HG02973 (cell line): ENCODE measurements at regions not wholly inside any gene's neighbourhood (a gene's known extent, or its start where the extent isn't known, plus 50 kb on each side); places are given as distances from the start of the nearest gene placed in this dataset.
"Not testable (repeated sequence)": the region's sequence is repeated elsewhere in the genome, so short reads cannot be mapped to it uniquely, and the experiment has no call there.

Source experiments
- ATAC-seq: cut with Tn5 transposase; IDR thresholded peaks from one replicate; pipeline ENCODE4 v1.9.1; 2021; ENCODE audit warnings: moderate library complexity; ENCODE audit not compliant: unreplicated experiment

- ATAC-seq: no peak
Observed at GRCh38 chr15:87489902-87490665, 766.5 kb downstream of the NTRK3 start.

DNA sequence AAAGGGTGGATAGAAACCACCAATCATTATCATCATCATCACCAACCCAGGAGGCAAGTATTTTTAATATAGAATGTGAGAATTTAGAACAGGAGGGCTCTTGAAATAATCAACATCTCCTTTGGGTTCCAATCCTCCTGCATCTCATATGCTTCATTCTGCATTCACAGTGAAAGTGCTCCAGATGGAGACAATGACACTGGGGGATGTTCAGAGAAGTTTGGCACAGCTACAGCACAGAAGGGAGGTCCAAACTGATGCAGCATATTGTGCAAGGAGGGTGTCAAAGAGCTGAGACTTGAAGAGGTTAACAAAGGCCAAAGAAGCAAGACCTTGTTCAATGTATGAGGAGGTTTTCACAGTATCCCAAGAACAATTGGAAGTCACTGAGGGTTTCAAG is 767.1 kb downstream of the NTRK3 start:
- ATAC-seq: no peak

- no peak for ATAC-seq
Observed at GRCh38 chr15:87487484-87487883, 769.1 kb downstream of the NTRK3 start.

- no peak for ATAC-seq
Observed at GRCh38 chr15:87483468-87483867, 773.1 kb downstream of the NTRK3 start.

DNA sequence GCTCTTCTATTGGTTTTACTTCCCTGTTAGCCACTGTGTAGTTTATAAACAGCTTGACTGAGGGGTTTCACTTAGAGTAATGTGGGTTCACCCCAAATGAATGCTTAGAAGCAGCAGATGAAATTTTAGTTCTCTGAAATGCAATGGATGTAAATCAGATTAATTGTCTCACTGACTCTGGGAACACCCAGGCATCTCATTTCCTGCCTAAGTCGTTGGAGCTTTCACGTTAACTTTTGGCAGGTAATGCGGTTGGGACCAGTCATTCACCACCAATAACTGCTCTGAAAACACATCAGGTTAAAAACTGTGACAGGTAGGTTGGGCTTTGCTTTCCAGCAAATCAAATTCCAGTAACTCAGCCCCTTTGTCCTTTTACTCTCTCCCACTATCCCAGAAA is 775.4 kb downstream of the NTRK3 start:
- no peak for ATAC-seq

DNA sequence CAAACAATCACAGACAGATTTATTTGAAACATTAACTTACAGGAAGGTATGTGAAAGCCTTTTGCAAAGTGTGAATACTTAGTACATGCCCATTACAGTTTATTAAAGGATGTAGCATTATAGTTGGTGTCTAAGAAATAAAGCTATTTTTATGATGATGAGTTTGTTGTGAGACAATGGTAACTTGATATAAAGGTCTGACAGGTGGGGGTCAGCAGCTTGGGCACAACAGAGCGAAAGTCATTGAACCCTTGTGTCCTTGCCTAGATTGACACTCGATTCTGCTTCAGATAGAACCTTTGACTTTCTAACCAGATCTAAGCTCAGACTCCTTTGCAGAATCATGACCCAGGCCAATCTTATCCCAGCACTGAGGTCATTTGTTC is 777.9 kb downstream of the NTRK3 start:
- ATAC-seq: no peak

DNA sequence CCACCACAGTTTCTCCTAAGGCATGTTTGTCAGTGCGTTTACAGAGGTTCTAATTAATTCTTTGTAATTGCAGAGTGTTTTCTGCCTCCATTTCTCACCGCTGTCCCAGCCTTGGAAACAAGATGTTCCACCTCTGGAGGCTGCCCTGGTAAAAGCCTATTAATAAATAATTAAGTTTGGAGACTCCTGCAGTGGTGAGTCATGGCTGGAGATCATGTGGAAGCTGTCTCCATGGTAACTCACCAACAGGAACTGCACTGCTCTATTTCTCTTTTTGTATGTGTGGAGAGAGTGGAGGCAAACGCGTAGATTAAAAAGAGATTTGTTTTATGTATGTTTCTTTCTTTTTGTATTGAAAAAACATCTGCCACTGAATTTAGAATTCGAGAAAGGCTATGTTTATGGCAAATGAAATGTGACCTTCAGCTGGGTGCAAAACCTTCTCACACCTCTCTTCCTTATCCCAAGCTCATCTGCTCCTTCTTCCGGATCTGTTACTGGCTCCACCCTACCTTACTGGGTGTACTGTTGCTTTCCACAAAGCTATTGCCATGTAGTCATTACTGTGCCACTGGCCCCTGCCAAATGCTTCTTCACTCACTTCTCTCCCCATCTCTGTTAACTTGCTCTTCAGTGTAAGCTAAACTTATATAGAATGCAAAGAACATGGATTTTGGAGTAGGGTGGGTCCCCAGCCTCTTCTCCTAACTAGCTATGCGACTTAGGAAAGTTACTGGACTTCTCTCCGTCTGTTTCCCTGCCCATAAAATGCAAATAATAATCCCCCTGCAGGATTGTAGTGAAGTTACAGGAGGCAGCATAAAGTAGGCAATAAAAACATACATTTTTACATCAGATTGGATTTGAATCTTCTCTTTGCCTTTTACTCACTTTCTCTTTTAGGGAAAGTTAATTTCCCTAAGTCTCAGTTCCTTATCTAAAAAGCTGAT is 778.5 kb downstream of the NTRK3 start:
- ATAC-seq: no peak

DNA sequence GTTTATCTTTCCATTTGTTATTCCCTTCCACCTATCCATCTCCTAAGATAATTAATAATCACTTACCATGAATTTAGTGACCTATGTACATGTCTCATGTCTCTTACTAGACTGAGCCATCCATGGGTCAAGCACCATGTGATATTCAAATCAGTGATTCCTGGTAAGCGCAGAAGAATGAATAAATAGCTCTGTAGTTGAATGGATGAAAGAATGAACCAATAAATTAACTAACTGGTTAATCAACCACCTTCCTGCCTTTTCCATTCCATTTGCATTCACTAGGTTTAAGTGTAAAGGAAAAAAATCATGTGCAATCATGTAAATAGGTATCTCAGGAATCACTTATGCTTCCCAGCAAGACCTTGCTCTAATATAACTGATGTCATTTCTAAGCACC is 779.5 kb downstream of the NTRK3 start:
- ATAC-seq: no peak

DNA sequence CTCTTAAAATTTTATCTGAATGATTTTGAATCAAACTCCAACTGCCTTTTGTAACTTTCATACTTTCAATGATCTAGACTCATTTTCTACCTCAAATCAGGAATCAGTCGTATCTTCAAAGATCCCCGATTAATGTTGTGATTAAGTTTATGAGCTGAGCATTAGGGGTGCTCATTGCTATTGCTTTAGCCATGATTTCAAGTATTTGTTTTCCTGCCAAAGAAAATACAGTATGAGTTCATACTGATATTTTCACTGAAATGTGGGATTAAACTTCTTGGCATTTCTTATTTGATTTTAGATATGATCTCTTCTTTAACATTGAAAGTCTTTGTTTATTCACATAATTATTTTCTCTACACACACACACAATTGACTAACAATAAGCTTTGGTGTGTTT is 785.6 kb downstream of the NTRK3 start:
- no peak for ATAC-seq

DNA sequence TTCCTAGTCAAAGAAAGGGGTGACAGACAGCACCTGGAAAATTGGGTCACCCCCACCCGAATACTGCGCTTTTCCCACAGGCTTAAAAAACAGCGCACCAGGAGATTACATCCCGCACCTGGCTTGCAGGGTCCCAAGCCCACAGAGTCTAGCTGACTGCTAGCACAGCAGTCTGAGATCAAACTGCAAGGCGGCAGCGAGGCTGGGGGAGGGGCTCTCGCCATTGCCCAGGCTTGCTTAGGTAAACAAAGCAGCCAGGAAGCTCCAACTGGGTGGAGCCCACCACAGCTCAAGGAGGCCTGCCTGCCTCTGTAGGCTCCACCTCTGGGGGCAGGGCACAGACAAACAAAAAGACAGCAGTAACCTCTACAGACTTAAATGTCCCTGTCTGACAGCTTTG is 792.6 kb downstream of the NTRK3 start:
- ATAC-seq: not testable (repeated sequence)

DNA sequence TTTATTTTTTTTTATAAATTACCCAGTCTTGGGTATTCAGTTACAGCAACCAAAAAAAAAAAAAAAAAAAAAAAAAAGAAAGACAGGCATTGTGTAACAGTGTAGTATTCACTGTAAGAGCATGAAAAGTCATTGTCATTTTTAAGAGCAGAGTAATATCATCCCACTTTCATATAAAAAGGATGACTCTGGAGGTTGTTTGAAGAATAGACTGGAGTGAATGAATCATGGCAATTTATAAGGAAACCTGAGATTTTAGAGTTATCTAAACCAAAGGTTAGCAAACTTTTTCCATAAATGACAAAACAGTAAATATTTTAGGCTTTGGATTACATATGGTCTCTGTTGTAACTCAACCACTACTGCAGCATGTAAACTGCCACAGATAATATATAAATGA is 794.9 kb downstream of the NTRK3 start:
- no peak for ATAC-seq

GRCh38 chr15:87454860-87455259 is 801.7 kb downstream of the NTRK3 start:
- no peak for ATAC-seq

- ATAC-seq: no peak
Observed at GRCh38 chr15:87450314-87450713, 806.2 kb downstream of the NTRK3 start.

DNA sequence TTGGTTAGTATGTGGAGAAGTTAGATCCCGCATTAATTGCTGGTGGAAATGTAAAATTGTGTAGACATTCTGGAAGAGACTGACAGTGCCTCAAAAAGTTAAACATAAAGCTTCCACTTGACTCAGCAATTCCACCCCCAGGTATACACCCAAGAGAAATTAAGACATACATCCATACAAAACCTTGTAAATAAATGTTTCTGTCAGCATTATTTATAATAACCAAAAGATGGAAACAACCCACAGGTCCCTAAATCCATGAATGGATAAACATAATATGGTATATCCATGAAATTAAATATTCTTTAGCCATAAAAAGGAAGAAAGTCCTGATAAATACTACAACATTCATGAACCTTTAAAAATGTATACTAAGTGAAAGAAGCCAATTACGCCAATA is 817.4 kb downstream of the NTRK3 start:
- no peak for ATAC-seq

DNA sequence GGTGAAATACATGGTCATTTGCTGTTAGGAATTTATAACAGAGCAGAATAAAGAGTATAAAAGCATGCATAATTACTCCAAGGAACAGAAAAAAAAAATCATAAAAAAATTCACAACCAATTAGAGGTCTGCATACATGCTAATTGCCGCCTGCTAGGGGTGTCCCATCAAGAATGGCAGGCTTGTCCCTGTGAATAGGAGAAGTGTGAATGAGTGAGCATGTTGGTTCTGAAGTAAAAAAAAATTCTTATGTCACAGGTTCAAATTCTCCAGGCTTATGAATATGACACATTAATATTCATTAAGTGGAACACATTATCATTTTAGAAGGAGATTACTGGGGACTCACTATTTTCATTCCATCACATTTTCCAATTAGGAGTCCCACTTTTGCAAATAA is 822.7 kb downstream of the NTRK3 start:
- no peak for ATAC-seq

GRCh38 chr15:87429754-87430153 is 826.8 kb downstream of the NTRK3 start:
- no peak for ATAC-seq

GRCh38 chr15:87420017-87420416 is 836.5 kb downstream of the NTRK3 start:
- no peak for ATAC-seq

DNA sequence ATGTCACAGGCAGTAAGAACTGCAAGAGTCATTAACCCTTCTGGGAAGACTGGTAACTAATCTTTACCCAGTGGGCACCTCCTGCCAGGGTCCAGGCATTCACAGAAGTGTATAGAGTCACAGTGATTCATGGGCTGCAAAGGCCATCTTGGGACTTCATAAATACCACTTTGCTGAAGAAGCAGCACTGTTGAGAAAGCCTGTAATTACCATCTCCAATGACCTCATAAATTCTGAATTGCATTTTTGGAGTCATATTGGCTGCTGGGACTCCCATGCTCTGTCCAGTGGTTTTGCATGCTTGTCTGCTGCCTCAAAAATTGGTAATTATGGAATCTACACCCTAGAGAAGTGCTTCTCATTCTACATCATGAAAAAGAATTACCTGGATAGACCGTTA is 837.2 kb downstream of the NTRK3 start:
- ATAC-seq: no peak

- ATAC-seq: no peak
Observed at GRCh38 chr15:87416591-87417257, 839.8 kb downstream of the NTRK3 start.

- no peak for ATAC-seq
Observed at GRCh38 chr15:87408902-87409301, 847.6 kb downstream of the NTRK3 start.

GRCh38 chr15:87403973-87404372 is 852.6 kb downstream of the NTRK3 start:
- ATAC-seq: no peak

GRCh38 chr15:87401973-87402372 is 854.6 kb downstream of the NTRK3 start:
- no peak for ATAC-seq
